ENCODE measurements at regions not wholly inside any gene's neighbourhood (a gene's known extent, or its start where the extent isn't known, plus 50 kb on each side); places are given as distances from the start of the nearest gene placed in this dataset.

DNA sequence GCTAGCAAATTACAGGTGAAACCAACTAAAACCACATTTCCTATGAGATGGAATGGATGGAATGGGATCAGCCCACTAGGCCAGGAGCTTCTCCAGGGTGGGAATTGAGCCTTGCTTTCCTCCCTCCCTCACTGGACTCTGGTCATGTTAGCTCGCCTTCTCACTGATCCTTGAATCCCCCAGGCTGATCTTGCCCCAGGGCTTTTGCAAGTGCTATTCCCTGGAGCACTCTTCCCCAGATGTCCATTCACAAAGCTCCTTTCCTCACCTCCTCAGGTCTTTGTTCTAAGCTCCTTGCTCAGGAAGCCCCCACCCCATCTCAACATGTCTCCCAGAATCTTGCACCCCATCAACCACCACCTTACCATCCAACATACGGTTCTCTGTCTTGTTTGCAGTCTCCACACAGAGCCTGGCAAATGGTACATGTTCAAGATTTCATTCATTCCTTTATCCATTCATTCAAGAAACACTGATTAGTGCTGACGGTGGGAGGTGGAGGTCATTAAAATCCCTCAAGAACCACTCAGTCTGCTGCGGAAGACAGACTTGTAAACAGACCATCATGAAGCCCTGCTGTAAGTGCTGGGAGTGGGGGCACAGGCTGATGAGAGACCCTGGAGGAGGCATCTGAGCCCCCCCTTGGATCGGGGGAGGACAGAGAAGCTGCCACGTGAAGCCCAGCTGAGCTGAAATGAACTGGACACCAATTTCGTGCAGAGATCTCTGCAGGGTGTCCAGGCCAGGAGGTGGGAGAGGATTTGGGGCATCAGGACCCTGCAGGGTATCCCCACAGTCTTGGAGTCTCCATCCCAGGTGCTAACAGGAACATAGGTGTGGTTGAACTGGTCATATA, 141.7 kb downstream of the BARX1 start:
- no peaks in the 10 kb centered on the region for H3K36me3 ChIP-seq (ENCODE audit: insufficient read depth, low read length, poor library complexity, severe bottlenecking)
- CTCF ChIA-PET: no interaction called here
- no peak for DNase-seq (ENCODE audit: low spot score)

DNA sequence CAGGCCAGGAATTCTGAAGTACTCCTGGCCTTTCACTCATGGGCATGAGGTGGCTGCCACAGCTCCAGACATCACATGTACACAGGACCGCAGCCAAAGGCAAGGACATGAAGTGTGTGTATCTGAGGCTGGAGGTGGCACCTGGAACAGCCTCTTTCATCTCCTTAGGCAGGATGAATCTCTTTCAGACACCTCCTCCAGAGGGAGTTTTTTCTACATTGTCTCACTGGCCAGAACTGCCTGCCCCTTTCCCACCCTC, 142.8 kb downstream of the BARX1 start:
- intact Hi-C loops (cut with micrococcal nuclease; ENCODE audit: unreplicated experiment): no loop called here
- BruUV-seq (replicated peaks): no TSS peak
- no peak for DNase-seq (ENCODE audit: low spot score)
- peaks cover 10% of the 10 kb centered on the region for H3K27me3 ChIP-seq (replicated peaks; ENCODE audit: insufficient read depth, low read depth, low read length, poor library complexity)
- TF ChIP-seq EZH2 (IDR thresholded peaks at IDR 0.05; ENCODE audit: borderline replicate concordance, low read depth, low read length, poor library complexity, severe bottlenecking): no peak
- TF ChIP-seq, protein P1, sequence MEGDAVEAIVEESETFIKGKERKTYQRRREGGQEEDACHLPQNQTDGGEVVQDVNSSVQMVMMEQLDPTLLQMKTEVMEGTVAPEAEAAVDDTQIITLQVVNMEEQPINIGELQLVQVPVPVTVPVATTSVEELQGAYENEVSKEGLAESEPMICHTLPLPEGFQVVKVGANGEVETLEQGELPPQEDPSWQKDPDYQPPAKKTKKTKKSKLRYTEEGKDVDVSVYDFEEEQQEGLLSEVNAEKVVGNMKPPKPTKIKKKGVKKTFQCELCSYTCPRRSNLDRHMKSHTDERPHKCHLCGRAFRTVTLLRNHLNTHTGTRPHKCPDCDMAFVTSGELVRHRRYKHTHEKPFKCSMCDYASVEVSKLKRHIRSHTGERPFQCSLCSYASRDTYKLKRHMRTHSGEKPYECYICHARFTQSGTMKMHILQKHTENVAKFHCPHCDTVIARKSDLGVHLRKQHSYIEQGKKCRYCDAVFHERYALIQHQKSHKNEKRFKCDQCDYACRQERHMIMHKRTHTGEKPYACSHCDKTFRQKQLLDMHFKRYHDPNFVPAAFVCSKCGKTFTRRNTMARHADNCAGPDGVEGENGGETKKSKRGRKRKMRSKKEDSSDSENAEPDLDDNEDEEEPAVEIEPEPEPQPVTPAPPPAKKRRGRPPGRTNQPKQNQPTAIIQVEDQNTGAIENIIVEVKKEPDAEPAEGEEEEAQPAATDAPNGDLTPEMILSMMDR (conservative IDR thresholded peaks at IDR 0.05; ENCODE audit: low read depth, low read length): no peak
- no peaks in the 10 kb centered on the region for H3K9me3 ChIP-seq (ENCODE audit: low read depth, low read length, poor library complexity, severe bottlenecking)
- POLR2A ChIA-PET (ENCODE audit: low non-redundant PET): no interaction called here
- H3K36me3 ChIP-seq (ENCODE audit: insufficient read depth, low read length, poor library complexity, severe bottlenecking): no peaks in the 10 kb centered on the region
- CTCF ChIA-PET: no interaction called here
- H3K4me1 ChIP-seq (ENCODE audit: insufficient read depth, low read length, poor library complexity, severe bottlenecking): no peaks in the 10 kb centered on the region
- no peak overlapping the region for H3K4me3 ChIP-seq (ENCODE audit: low read depth, low read length, poor library complexity, severe bottlenecking)
- no peak overlapping the region for H3K27ac ChIP-seq (ENCODE audit: low read depth, low read length, poor library complexity, severe bottlenecking)

More for the DNA sequence above, 141.7 kb downstream of the BARX1 start:
- no peak overlapping the region for H3K27ac ChIP-seq (ENCODE audit: low read depth, low read length, poor library complexity, severe bottlenecking)
- H3K4me1 ChIP-seq (ENCODE audit: insufficient read depth, low read length, poor library complexity, severe bottlenecking): no peaks in the 10 kb centered on the region
- H3K9me3 ChIP-seq (ENCODE audit: low read depth, low read length, poor library complexity, severe bottlenecking): no peaks in the 10 kb centered on the region
- BruUV-seq (replicated peaks): no TSS peak
- TF ChIP-seq, protein P1 (conservative IDR thresholded peaks at IDR 0.05; ENCODE audit: low read depth, low read length): no peak
- intact Hi-C loops (cut with micrococcal nuclease; ENCODE audit: unreplicated experiment): no loop called here
- POLR2A ChIA-PET (ENCODE audit: low non-redundant PET): no interaction called here
- H3K27me3 ChIP-seq (replicated peaks; ENCODE audit: insufficient read depth, low read depth, low read length, poor library complexity): peaks cover 11% of the 10 kb centered on the region
- no peak overlapping the region for H3K4me3 ChIP-seq (ENCODE audit: low read depth, low read length, poor library complexity, severe bottlenecking)

DNA sequence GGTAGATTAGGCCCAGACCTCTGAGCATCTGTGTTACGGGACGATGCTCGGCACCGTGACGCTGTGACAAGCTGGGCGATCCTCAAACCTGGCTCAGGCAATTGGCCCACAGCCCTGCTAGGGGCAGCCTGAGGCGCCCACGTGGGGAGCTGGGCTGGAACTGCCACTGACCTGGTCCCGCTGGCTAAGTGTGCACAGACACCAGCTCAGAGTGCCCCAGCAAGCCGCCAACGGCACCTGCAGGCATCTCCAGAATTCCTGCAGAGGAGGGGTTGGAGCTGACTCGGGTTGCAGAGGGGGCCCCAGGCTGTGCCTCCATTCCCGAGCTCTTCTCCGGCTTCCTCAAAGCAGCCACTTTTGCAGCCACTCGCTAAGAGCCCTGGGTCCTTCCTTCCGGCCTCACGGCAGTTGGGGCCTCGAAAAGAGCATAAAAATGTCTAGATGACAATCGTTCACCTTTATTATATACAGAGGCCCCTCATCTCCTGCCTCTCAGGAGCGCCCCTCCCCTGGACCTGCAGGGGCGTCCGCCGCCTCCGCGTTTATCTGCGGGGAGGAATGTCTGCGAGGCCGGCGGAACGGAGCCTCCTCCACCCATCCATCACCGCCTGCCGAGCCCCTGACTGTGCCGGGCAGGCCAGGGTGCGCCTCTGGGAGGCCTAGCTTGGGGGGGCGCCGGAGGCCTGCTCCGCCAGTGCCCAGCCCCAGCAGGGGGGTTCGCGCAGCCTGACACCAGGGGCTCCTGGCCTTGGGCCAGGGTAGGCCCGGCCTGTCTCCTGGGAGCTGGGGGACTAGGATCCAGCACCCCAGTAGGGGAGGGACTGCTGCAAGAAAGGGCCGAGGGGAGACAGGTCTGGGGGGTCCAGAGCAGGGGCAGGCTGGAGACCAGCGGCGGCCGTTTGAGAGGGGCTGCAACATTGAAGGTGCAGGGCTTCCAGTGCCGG, 144.9 kb downstream of the BARX1 start:
- ChIA-PET CTCF (no interaction called here), POLR2A (ENCODE audit: low non-redundant PET) (no interaction called here)
- Histone ChIP-seq H3K36me3 (ENCODE audit: insufficient read depth, low read length, poor library complexity, severe bottlenecking) (no peaks in the 10 kb centered on the region), H3K27ac (ENCODE audit: low read depth, low read length, poor library complexity, severe bottlenecking) (no peak overlapping the region), H3K4me3 (ENCODE audit: low read depth, low read length, poor library complexity, severe bottlenecking) (no peak overlapping the region), H3K4me1 (ENCODE audit: insufficient read depth, low read length, poor library complexity, severe bottlenecking) (no peaks in the 10 kb centered on the region), H3K9me3 (ENCODE audit: low read depth, low read length, poor library complexity, severe bottlenecking) (no peaks in the 10 kb centered on the region), H3K27me3 (replicated peaks; ENCODE audit: insufficient read depth, low read depth, low read length, poor library complexity) (no peaks in the 10 kb centered on the region)
- BruUV-seq (replicated peaks): no TSS peak
- intact Hi-C loops (cut with micrococcal nuclease; ENCODE audit: unreplicated experiment): no loop called here
- DNase-seq (ENCODE audit: low spot score): no peak
- TF ChIP-seq, protein P1 (conservative IDR thresholded peaks at IDR 0.05; ENCODE audit: low read depth, low read length): no peak
- no peak for TF ChIP-seq EZH2 (IDR thresholded peaks at IDR 0.05; ENCODE audit: borderline replicate concordance, low read depth, low read length, poor library complexity, severe bottlenecking)

All from A673 (cell line).